Activated T-helper 17 cell treated with anti-CD3 and anti-CD28 coated beads, Interleukin-2, amount 50 U/mL, for 72 hours (primary cell): ENCODE measurements at regions not wholly inside any gene's neighbourhood (a gene's known extent, or its start where the extent isn't known, plus 50 kb on each side); places are given as distances from the start of the nearest gene placed in this dataset.

ENCODE experiments used
- ATAC-seq: fragments of 150-1000 bp; cut with Tn5 transposase; replicated peaks from 2 replicates; pipeline ENCODE4 v1.10.0; 2021; ENCODE audit warnings: mild to moderate bottlenecking, moderate library complexity
- H3K27ac Mint-ChIP-seq: one replicate; pipeline ENCODE4 v1.8.0; 2022; ENCODE audit warnings: mixed read lengths
- H3K27me3 Mint-ChIP-seq: one replicate; pipeline ENCODE4 v1.8.0; 2022; ENCODE audit warnings: mixed read lengths
- H3K36me3 Mint-ChIP-seq: one replicate; pipeline ENCODE4 v1.8.0; 2022; ENCODE audit warnings: low read depth, mild to moderate bottlenecking, mixed read lengths
- H3K4me1 Mint-ChIP-seq: one replicate; pipeline ENCODE4 v1.8.0; 2022; ENCODE audit warnings: mixed read lengths
- H3K4me3 Mint-ChIP-seq: one replicate; pipeline ENCODE4 v1.8.0; 2022; ENCODE audit warnings: mild to moderate bottlenecking, mixed read lengths
- H3K9me3 Mint-ChIP-seq: one replicate; pipeline ENCODE4 v1.8.0; 2022; ENCODE audit warnings: mixed read lengths

- peaks cover 8% of the 10 kb centered on the region for H3K27me3 Mint-ChIP-seq
- no peak overlapping the region for H3K4me3 Mint-ChIP-seq
- no peak overlapping the region for H3K27ac Mint-ChIP-seq
- H3K4me1 Mint-ChIP-seq: no peaks in the 10 kb centered on the region
- H3K9me3 Mint-ChIP-seq: peaks cover 9% of the 10 kb centered on the region
- no peaks in the 10 kb centered on the region for H3K36me3 Mint-ChIP-seq
- no peak for ATAC-seq
These were observed 312.0 kb downstream of the CDK5RAP2 start for GRCh38 chr9:120267929-120268328.

GRCh38 chr9:120265791-120266190, 314.2 kb downstream of the CDK5RAP2 start:
- H3K36me3 Mint-ChIP-seq: no peaks in the 10 kb centered on the region
- no peak overlapping the region for H3K27ac Mint-ChIP-seq
- H3K9me3 Mint-ChIP-seq: peaks cover 3% of the 10 kb centered on the region
- no peaks in the 10 kb centered on the region for H3K4me1 Mint-ChIP-seq
- no peak for ATAC-seq
- H3K4me3 Mint-ChIP-seq: no peak overlapping the region
- peaks cover 8% of the 10 kb centered on the region for H3K27me3 Mint-ChIP-seq

GRCh38 chr9:120264528-120264927, 315.4 kb downstream of the CDK5RAP2 start:
- Mint-ChIP-seq H3K9me3 (peaks cover 3% of the 10 kb centered on the region), H3K4me3 (no peak overlapping the region), H3K27me3 (peaks cover 8% of the 10 kb centered on the region), H3K27ac (no peak overlapping the region), H3K4me1 (no peaks in the 10 kb centered on the region), H3K36me3 (no peaks in the 10 kb centered on the region)
- no peak for ATAC-seq

GRCh38 chr9:120263836-120264235, 316.1 kb downstream of the CDK5RAP2 start:
- Mint-ChIP-seq H3K9me3 (peaks cover 3% of the 10 kb centered on the region), H3K4me1 (no peaks in the 10 kb centered on the region), H3K4me3 (no peak overlapping the region), H3K27ac (no peak overlapping the region), H3K36me3 (no peaks in the 10 kb centered on the region), H3K27me3 (peaks cover 11% of the 10 kb centered on the region)
- no peak for ATAC-seq

- Mint-ChIP-seq H3K9me3 (no peaks in the 10 kb centered on the region), H3K27ac (no peak overlapping the region), H3K4me3 (no peak overlapping the region), H3K4me1 (no peaks in the 10 kb centered on the region), H3K27me3 (peaks cover 16% of the 10 kb centered on the region), H3K36me3 (no peaks in the 10 kb centered on the region)
- no peak for ATAC-seq
These were observed 318.5 kb downstream of the CDK5RAP2 start for GRCh38 chr9:120261419-120261818.

- ATAC-seq: no peak
These were observed 320.9 kb downstream of the CDK5RAP2 start for GRCh38 chr9:120259100-120259499.

GRCh38 chr9:120258096-120258495, 321.9 kb downstream of the CDK5RAP2 start:
- Mint-ChIP-seq H3K4me3 (no peak overlapping the region), H3K9me3 (peaks cover 4% of the 10 kb centered on the region), H3K36me3 (no peaks in the 10 kb centered on the region), H3K27me3 (peaks cover 17% of the 10 kb centered on the region), H3K27ac (no peak overlapping the region), H3K4me1 (no peaks in the 10 kb centered on the region)
- ATAC-seq: no peak

More at GRCh38 chr9:120259100-120259499, 320.9 kb downstream of the CDK5RAP2 start:
- Mint-ChIP-seq H3K27me3 (peaks cover 14% of the 10 kb centered on the region), H3K27ac (no peak overlapping the region), H3K4me3 (no peak overlapping the region), H3K9me3 (peaks cover 4% of the 10 kb centered on the region), H3K36me3 (no peaks in the 10 kb centered on the region), H3K4me1 (no peaks in the 10 kb centered on the region)

- Mint-ChIP-seq H3K27me3 (peaks cover 22% of the 10 kb centered on the region), H3K9me3 (peaks cover 4% of the 10 kb centered on the region), H3K27ac (no peak overlapping the region), H3K4me3 (no peak overlapping the region), H3K36me3 (no peaks in the 10 kb centered on the region), H3K4me1 (no peaks in the 10 kb centered on the region)
- ATAC-seq: no peak
These were observed 322.5 kb downstream of the CDK5RAP2 start for GRCh38 chr9:120257483-120257882.

- ATAC-seq: no peak
- Mint-ChIP-seq H3K27ac (no peak overlapping the region), H3K9me3 (peaks cover 9% of the 10 kb centered on the region), H3K4me1 (no peaks in the 10 kb centered on the region), H3K36me3 (no peaks in the 10 kb centered on the region), H3K27me3 (peaks cover 25% of the 10 kb centered on the region), H3K4me3 (no peak overlapping the region)
These were observed 323.8 kb downstream of the CDK5RAP2 start for GRCh38 chr9:120256146-120256545.

- H3K27me3 Mint-ChIP-seq: peaks cover 17% of the 10 kb centered on the region
- H3K36me3 Mint-ChIP-seq: no peaks in the 10 kb centered on the region
- no peak overlapping the region for H3K27ac Mint-ChIP-seq
- ATAC-seq: no peak
- H3K9me3 Mint-ChIP-seq: peaks cover 9% of the 10 kb centered on the region
- H3K4me3 Mint-ChIP-seq: no peak overlapping the region
- H3K4me1 Mint-ChIP-seq: no peaks in the 10 kb centered on the region
These were observed 327.7 kb downstream of the CDK5RAP2 start for GRCh38 chr9:120252248-120252647.

- H3K36me3 Mint-ChIP-seq: no peaks in the 10 kb centered on the region
- no peak overlapping the region for H3K4me3 Mint-ChIP-seq
- H3K4me1 Mint-ChIP-seq: no peaks in the 10 kb centered on the region
- ATAC-seq: no peak
- H3K27ac Mint-ChIP-seq: no peak overlapping the region
- H3K9me3 Mint-ChIP-seq: peaks cover 3% of the 10 kb centered on the region
- no peaks in the 10 kb centered on the region for H3K27me3 Mint-ChIP-seq
These were observed 337.7 kb downstream of the CDK5RAP2 start for GRCh38 chr9:120242116-120242811.

GRCh38 chr9:120236596-120236995, 343.4 kb downstream of the CDK5RAP2 start:
- Mint-ChIP-seq H3K9me3 (no peaks in the 10 kb centered on the region), H3K27me3 (peaks cover 9% of the 10 kb centered on the region), H3K36me3 (no peaks in the 10 kb centered on the region), H3K27ac (no peak overlapping the region), H3K4me1 (no peaks in the 10 kb centered on the region), H3K4me3 (no peak overlapping the region)
- ATAC-seq: no peak

GRCh38 chr9:120235081-120235480, 344.9 kb downstream of the CDK5RAP2 start:
- no peak overlapping the region for H3K4me3 Mint-ChIP-seq
- peaks cover 9% of the 10 kb centered on the region for H3K27me3 Mint-ChIP-seq
- H3K9me3 Mint-ChIP-seq: no peaks in the 10 kb centered on the region
- no peaks in the 10 kb centered on the region for H3K36me3 Mint-ChIP-seq
- no peak for ATAC-seq
- H3K27ac Mint-ChIP-seq: no peak overlapping the region
- H3K4me1 Mint-ChIP-seq: no peaks in the 10 kb centered on the region

GRCh38 chr9:120230227-120230626, 349.7 kb downstream of the CDK5RAP2 start:
- no peaks in the 10 kb centered on the region for H3K9me3 Mint-ChIP-seq
- no peak overlapping the region for H3K4me3 Mint-ChIP-seq
- no peak overlapping the region for H3K27ac Mint-ChIP-seq
- peaks cover 3% of the 10 kb centered on the region for H3K27me3 Mint-ChIP-seq
- no peaks in the 10 kb centered on the region for H3K36me3 Mint-ChIP-seq
- H3K4me1 Mint-ChIP-seq: no peaks in the 10 kb centered on the region
- no peak for ATAC-seq

- ATAC-seq: no peak
- Mint-ChIP-seq H3K4me3 (no peak overlapping the region), H3K4me1 (no peaks in the 10 kb centered on the region), H3K36me3 (no peaks in the 10 kb centered on the region), H3K9me3 (peaks cover 3% of the 10 kb centered on the region), H3K27me3 (peaks cover 7% of the 10 kb centered on the region), H3K27ac (no peak overlapping the region)
These were observed 358.1 kb downstream of the CDK5RAP2 start for GRCh38 chr9:120221844-120222243.

- H3K4me1 Mint-ChIP-seq: no peaks in the 10 kb centered on the region
- no peak overlapping the region for H3K4me3 Mint-ChIP-seq
- no peaks in the 10 kb centered on the region for H3K36me3 Mint-ChIP-seq
- no peak for ATAC-seq
- no peak overlapping the region for H3K27ac Mint-ChIP-seq
- H3K9me3 Mint-ChIP-seq: no peaks in the 10 kb centered on the region
- peaks cover 9% of the 10 kb centered on the region for H3K27me3 Mint-ChIP-seq
These were observed 365.6 kb downstream of the CDK5RAP2 start for GRCh38 chr9:120214332-120214731.
